ENCODE measurements at regions not wholly inside any gene's neighbourhood (a gene's known extent, or its start where the extent isn't known, plus 50 kb on each side); places are given as distances from the start of the nearest gene placed in this dataset.
"Not testable (repeated sequence)": the region's sequence is repeated elsewhere in the genome, so short reads cannot be mapped to it uniquely, and the experiment has no call there.

DNA sequence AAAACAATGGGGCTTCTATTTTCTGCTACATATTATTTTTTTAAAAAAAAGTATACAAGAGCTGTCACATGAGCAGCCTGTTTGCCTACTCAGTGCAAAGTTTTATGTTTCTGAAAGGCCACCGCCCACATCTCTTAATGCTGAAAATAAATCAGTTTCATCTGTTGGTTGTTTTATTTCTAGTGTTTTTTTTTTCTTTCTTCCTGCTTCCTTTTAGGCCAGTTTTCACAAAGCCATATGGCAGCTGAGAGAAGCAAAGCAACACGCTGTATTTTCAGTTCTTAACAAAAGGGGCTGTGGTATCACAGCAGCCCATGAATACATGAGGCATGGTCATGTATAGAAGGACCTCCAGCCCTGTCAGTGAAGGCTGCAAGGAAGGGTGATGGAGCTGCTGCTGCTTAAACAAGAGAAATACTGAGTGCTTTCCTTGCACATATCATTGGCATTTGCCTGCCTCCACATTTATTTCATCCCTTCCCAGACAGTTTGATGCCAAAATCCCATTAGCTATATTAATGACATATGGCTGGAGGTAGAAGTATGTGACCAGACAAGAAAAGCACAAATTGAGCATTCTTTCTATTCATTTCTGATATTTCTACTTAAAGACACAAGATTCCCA lies 172.5 kb downstream of the PCDH18 start:
- Mint-ChIP-seq H3K27me3 (ENCODE audit: low read depth) (no peaks in the 10 kb centered on the region), H3K27ac (no peak overlapping the region), H3K4me3 (no peak overlapping the region), H3K4me1 (ENCODE audit: low read depth) (no peaks in the 10 kb centered on the region), H3K9me3 (peaks cover 3% of the 10 kb centered on the region), H3K36me3 (ENCODE audit: low read depth) (no peaks in the 10 kb centered on the region)
- intact Hi-C loops (cut with micrococcal nuclease): no loop called here
- DNase-seq: no peak
- CTCF ChIA-PET: no interaction called here

DNA sequence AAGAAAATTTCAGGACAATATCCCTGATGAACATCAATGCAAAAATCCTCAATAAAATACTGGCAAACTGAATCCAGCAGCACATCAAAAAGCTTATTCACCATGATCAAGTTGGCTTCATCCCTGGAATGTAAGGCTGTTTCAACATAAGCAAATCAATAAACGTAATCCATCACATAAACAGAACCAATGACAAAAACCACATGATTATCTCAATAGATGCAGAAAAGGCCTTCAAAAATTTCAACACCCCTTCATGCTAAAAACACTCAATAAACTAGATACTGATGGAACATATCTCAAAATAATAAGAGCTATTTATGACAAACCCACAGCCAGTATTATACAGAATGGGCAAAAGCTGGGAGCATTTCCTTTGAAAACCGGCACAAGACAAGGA lies 177.7 kb downstream of the PCDH18 start:
- DNase-seq; H3K27ac Mint-ChIP-seq; intact Hi-C loops (cut with micrococcal nuclease); H3K36me3 Mint-ChIP-seq (ENCODE audit: low read depth); H3K4me3 Mint-ChIP-seq; H3K4me1 Mint-ChIP-seq (ENCODE audit: low read depth); H3K27me3 Mint-ChIP-seq (ENCODE audit: low read depth); CTCF ChIA-PET: not testable (repeated sequence)
- peaks cover 12% of the 10 kb centered on the region for H3K9me3 Mint-ChIP-seq

DNA sequence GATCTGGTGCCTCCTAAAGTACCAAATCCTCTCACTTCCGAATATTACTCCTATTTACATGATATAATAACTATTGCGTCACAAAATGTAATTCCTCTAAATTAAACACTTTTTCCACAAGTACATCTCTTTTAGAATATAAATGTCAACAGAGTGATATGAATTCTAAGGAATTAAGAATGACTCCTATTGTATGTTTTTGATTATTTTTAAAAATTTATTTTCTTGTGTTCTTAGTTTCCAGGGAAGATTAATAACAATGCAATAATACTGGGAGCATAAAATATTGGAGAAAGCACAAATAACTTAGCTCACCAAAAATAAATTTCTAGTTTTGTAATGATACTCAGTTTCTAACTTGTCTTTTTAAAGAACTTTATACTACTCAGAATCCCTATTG lies 184.9 kb downstream of the PCDH18 start:
- intact Hi-C loops (cut with micrococcal nuclease): no loop called here
- H3K27ac Mint-ChIP-seq: no peak overlapping the region
- no peaks in the 10 kb centered on the region for H3K36me3 Mint-ChIP-seq (ENCODE audit: low read depth)
- peaks cover 3% of the 10 kb centered on the region for H3K9me3 Mint-ChIP-seq
- no peak overlapping the region for H3K4me3 Mint-ChIP-seq
- CTCF ChIA-PET: no interaction called here
- H3K4me1 Mint-ChIP-seq (ENCODE audit: low read depth): no peaks in the 10 kb centered on the region
- H3K27me3 Mint-ChIP-seq (ENCODE audit: low read depth): no peaks in the 10 kb centered on the region
- no peak for DNase-seq

GRCh38 chr4:137345597-137345996 lies 186.7 kb downstream of the PCDH18 start:
- Mint-ChIP-seq H3K36me3 (ENCODE audit: low read depth) (no peaks in the 10 kb centered on the region), H3K27ac (no peak overlapping the region), H3K4me3 (no peak overlapping the region), H3K9me3 (peaks cover 2% of the 10 kb centered on the region), H3K4me1 (ENCODE audit: low read depth) (no peaks in the 10 kb centered on the region), H3K27me3 (ENCODE audit: low read depth) (no peaks in the 10 kb centered on the region)
- intact Hi-C loops (cut with micrococcal nuclease): no loop called here
- CTCF ChIA-PET: no interaction called here
- no peak for DNase-seq

- H3K27ac Mint-ChIP-seq: no peak overlapping the region
- no peaks in the 10 kb centered on the region for H3K36me3 Mint-ChIP-seq (ENCODE audit: low read depth)
- no peaks in the 10 kb centered on the region for H3K4me1 Mint-ChIP-seq (ENCODE audit: low read depth)
- H3K4me3 Mint-ChIP-seq: no peak overlapping the region
- DNase-seq: no peak
- intact Hi-C loops (cut with micrococcal nuclease): no loop called here
- CTCF ChIA-PET: no interaction called here
- H3K9me3 Mint-ChIP-seq: no peaks in the 10 kb centered on the region
- no peaks in the 10 kb centered on the region for H3K27me3 Mint-ChIP-seq (ENCODE audit: low read depth)
These were observed 189.1 kb downstream of the PCDH18 start for GRCh38 chr4:137343221-137343620.

DNA sequence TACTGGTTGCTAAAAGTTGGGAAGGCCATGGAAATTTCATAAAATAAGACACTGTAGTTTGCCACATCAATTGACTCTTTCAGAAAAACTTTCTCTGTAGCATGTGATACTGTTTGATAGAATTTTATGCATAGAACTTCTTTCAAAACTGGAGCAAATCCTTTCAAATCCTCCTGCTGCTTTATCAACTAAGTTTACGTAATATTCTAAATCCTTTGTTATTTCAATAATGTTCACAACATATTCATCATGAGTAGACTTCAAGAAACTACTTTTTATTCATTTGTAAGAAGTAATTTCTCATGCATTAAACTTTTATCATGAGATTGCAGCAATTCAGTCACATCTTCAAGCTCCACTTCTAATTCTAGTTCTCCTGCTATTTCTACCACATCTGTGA lies 199.3 kb downstream of the PCDH18 start:
- no peak for DNase-seq
- Mint-ChIP-seq H3K27me3 (ENCODE audit: low read depth) (no peaks in the 10 kb centered on the region), H3K9me3 (peaks cover 10% of the 10 kb centered on the region), H3K4me1 (ENCODE audit: low read depth) (no peaks in the 10 kb centered on the region), H3K27ac (no peak overlapping the region), H3K36me3 (ENCODE audit: low read depth) (peaks cover 3% of the 10 kb centered on the region), H3K4me3 (no peak overlapping the region)
- intact Hi-C loops (cut with micrococcal nuclease): no loop called here
- CTCF ChIA-PET: no interaction called here

- DNase-seq: no peak
- H3K4me3 Mint-ChIP-seq: no peak overlapping the region
- intact Hi-C loops (cut with micrococcal nuclease): no loop called here
- H3K9me3 Mint-ChIP-seq: peaks cover 2% of the 10 kb centered on the region
- H3K27ac Mint-ChIP-seq: no peak overlapping the region
- CTCF ChIA-PET: no interaction called here
- H3K4me1 Mint-ChIP-seq (ENCODE audit: low read depth): no peaks in the 10 kb centered on the region
- no peaks in the 10 kb centered on the region for H3K27me3 Mint-ChIP-seq (ENCODE audit: low read depth)
- no peaks in the 10 kb centered on the region for H3K36me3 Mint-ChIP-seq (ENCODE audit: low read depth)
These were observed 220.0 kb downstream of the PCDH18 start for GRCh38 chr4:137312257-137312656.

- Mint-ChIP-seq H3K27ac (no peak overlapping the region), H3K4me3 (no peak overlapping the region), H3K27me3 (ENCODE audit: low read depth) (no peaks in the 10 kb centered on the region), H3K4me1 (ENCODE audit: low read depth) (no peaks in the 10 kb centered on the region), H3K9me3 (peaks cover 2% of the 10 kb centered on the region), H3K36me3 (ENCODE audit: low read depth) (no peaks in the 10 kb centered on the region)
- CTCF ChIA-PET: interaction anchor here (0.6 kb wide), 1 partner anchor 11 kb away, joined by 3 read pairs; no protein-coding TSS in a partner anchor
- intact Hi-C loops (cut with micrococcal nuclease): no loop called here
- no peak for DNase-seq
These were observed 221.5 kb downstream of the PCDH18 start for GRCh38 chr4:137310593-137311490.

GRCh38 chr4:137310166-137310565 lies 222.1 kb downstream of the PCDH18 start:
- H3K27ac Mint-ChIP-seq: no peak overlapping the region
- no peak overlapping the region for H3K4me3 Mint-ChIP-seq
- H3K36me3 Mint-ChIP-seq (ENCODE audit: low read depth): no peaks in the 10 kb centered on the region
- no peaks in the 10 kb centered on the region for H3K4me1 Mint-ChIP-seq (ENCODE audit: low read depth)
- CTCF ChIA-PET: no interaction called here
- peaks cover 2% of the 10 kb centered on the region for H3K9me3 Mint-ChIP-seq
- DNase-seq: no peak
- intact Hi-C loops (cut with micrococcal nuclease): no loop called here
- H3K27me3 Mint-ChIP-seq (ENCODE audit: low read depth): no peaks in the 10 kb centered on the region

- Mint-ChIP-seq H3K27ac (no peak overlapping the region), H3K27me3 (ENCODE audit: low read depth) (no peaks in the 10 kb centered on the region), H3K4me3 (no peak overlapping the region), H3K4me1 (ENCODE audit: low read depth) (no peaks in the 10 kb centered on the region), H3K36me3 (ENCODE audit: low read depth) (no peaks in the 10 kb centered on the region), H3K9me3 (peaks cover 4% of the 10 kb centered on the region)
- intact Hi-C loops (cut with micrococcal nuclease): no loop called here
- CTCF ChIA-PET: no interaction called here
- DNase-seq: no peak
These were observed 222.9 kb downstream of the PCDH18 start for GRCh38 chr4:137309424-137309823.

GRCh38 chr4:137307806-137308205 lies 224.5 kb downstream of the PCDH18 start:
- Mint-ChIP-seq H3K4me3 (no peak overlapping the region), H3K27me3 (ENCODE audit: low read depth) (no peaks in the 10 kb centered on the region), H3K9me3 (peaks cover 7% of the 10 kb centered on the region), H3K36me3 (ENCODE audit: low read depth) (no peaks in the 10 kb centered on the region), H3K4me1 (ENCODE audit: low read depth) (no peaks in the 10 kb centered on the region), H3K27ac (no peak overlapping the region)
- no peak for DNase-seq
- CTCF ChIA-PET: no interaction called here
- intact Hi-C loops (cut with micrococcal nuclease): no loop called here

DNA sequence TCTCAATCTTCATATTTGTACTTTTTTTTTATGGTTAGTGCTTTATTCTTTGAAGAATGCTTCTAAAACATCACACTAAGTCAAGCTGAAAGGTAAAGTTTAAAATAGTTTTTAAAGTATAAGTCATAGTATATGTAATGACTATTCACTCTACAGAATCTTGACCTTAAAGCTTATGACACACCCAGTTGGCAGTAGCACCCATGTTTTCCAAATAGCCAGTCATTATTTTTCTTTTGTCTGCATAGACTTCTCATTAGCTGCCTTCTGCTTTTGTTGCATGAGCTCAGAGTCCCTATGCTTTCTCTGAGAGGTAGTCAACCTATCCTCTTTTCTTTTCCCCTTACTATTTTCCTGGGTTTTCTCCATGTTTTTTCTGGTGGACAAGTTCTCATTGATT lies 231.5 kb downstream of the PCDH18 start:
- Mint-ChIP-seq H3K36me3 (ENCODE audit: low read depth) (no peaks in the 10 kb centered on the region), H3K27ac (no peak overlapping the region), H3K9me3 (peaks cover 8% of the 10 kb centered on the region), H3K4me1 (ENCODE audit: low read depth) (no peaks in the 10 kb centered on the region), H3K27me3 (ENCODE audit: low read depth) (no peaks in the 10 kb centered on the region), H3K4me3 (no peak overlapping the region)
- CTCF ChIA-PET: no interaction called here
- DNase-seq: no peak
- intact Hi-C loops (cut with micrococcal nuclease): no loop called here

GRCh38 chr4:137299281-137299680 lies 233.0 kb downstream of the PCDH18 start:
- Mint-ChIP-seq H3K36me3 (ENCODE audit: low read depth) (no peaks in the 10 kb centered on the region), H3K4me3 (no peak overlapping the region), H3K27me3 (ENCODE audit: low read depth) (no peaks in the 10 kb centered on the region), H3K27ac (no peak overlapping the region), H3K9me3 (peaks cover 7% of the 10 kb centered on the region), H3K4me1 (ENCODE audit: low read depth) (no peaks in the 10 kb centered on the region)
- DNase-seq: no peak
- intact Hi-C loops (cut with micrococcal nuclease): no loop called here
- CTCF ChIA-PET: no interaction called here
